Glomerular endothelial cell (primary cell): ENCODE measurements at regions not wholly inside any gene's neighbourhood (a gene's known extent, or its start where the extent isn't known, plus 50 kb on each side); places are given as distances from the start of the nearest gene placed in this dataset.

Experiments
- DNase-seq: peaks from one replicate; pipeline ENCODE4 v3.0.0-alpha.2; 2011; ENCODE audit warnings: low read depth, low spot score; ENCODE audit errors: extremely low read depth

- no peak for DNase-seq
Observed at GRCh38 chr11:95717314-95717713, 72.3 kb downstream of the FAM76B start.

DNA sequence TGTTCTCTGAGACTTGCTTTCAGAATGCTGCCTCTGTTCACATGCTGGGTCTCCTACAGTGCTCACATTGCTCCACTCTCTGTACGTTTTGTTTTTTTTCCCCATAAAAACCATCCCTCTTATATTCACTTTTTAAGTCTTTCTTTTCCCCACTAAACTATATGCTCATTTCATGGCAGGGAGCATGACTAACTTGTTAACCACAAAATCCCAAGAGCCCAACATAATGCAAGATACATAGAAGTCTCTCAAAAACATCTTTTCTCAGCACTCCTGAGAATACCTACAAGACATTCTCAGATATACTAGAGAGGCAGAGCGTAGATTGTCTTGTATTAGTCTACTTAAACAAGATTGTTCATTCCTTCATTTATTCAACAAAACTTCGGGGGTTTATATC, 73.3 kb downstream of the FAM76B start:
- no peak for DNase-seq

- no peak for DNase-seq
Observed at GRCh38 chr11:95715777-95716241, 73.8 kb downstream of the FAM76B start.

DNA sequence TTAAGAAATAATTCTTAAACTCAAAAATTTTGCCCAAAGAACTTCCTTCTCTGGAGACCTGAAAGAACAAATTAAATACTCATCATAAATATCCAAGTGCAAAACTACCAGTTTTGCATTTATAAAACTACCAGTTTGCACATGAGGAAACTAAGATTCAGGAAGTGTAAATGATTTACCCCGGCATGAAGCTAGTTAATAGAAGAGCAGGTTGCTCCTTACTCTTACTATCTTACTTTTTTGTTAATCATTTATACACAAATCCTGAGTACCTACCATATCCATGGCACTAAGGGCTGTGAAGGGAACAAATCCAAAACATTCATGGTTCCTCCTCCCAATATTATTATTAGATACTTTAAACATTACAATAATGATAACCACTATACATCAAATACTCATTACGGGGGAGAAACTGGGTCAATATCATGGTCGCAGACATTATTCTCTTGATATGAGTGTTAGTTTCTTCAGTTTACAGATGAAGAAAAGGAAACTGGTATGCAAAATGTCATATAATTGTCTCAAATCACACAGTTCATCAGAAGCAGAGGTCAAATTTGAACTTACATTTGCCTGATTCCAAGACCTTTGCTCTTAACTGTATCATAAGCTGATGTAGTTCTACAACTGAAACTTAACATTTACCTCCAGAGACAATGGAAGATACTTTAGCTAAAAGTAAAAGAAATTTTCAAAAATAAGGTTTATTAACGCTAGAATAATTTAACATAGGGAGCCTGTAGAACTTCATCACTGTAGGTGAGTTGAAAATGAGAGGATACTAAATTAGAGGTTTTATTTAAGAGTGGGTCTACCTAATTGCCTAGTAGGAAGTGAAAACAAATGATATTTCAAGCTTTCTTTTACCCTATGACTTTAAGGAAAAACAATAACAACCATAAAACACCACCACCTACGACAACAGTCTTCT, 74.5 kb downstream of the FAM76B start:
- DNase-seq, result no peak

GRCh38 chr11:95713428-95713827, 76.2 kb downstream of the FAM76B start:
- no peak for DNase-seq

GRCh38 chr11:95711945-95712221, 77.7 kb downstream of the FAM76B start:
- DNase-seq, result no peak

DNA sequence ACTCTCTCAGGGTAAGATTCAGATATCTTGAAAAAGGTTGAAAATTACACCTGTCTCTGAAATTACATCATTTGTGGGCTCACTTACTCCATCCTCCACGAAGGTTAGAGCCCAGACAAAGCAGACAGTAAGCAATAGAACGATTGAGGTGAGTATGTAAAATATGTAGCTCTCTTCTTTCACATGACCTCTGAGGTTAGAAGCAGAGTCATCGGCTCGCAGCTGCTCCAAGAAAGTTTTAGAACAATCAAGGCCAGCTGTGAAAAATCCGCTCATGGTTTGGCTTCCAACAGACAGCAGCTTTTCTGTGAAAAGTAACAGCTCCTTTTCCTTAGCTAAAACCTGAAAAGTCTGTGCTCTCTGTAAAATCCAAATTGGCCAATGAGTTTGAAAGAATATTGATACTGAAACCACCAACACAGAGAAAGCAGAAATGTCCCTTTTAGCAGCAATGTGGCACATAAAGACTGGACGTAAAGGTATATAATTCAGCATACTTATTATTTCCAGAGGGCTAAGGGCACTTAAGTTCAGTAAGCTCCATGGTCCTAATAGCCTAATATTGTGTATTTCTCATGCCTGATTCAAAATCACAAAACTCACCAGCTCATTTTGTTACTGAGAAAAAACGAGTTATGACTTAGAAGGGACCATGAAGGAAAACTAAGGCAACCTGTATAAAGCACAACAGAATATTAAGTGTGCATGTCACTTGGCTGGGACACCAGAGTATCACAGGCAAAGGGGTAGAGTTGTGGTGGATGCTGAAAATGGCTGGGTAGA, 78.2 kb downstream of the FAM76B start:
- no peak for DNase-seq

GRCh38 chr11:95708681-95709080, 80.9 kb downstream of the FAM76B start:
- no peak for DNase-seq

DNA sequence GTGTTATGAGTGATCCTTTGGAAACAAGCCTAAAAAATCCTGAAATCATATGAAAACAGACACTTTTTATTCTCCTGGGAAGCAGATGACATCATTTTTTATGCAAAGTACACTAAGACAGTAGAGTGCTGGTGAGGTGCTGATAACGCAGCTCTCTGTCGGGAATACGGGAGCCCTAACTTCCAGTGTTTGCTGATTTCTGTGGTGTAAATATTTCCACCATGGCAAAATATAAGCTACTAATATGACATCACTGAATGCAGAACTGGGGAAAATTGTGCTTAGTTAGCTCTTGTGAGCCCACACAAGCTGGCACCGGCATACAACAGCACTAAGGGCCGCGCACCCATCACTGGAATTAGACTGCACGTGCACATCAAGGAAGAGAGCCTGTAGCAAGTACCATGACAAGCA, 82.6 kb downstream of the FAM76B start:
- DNase-seq, result no peak

DNA sequence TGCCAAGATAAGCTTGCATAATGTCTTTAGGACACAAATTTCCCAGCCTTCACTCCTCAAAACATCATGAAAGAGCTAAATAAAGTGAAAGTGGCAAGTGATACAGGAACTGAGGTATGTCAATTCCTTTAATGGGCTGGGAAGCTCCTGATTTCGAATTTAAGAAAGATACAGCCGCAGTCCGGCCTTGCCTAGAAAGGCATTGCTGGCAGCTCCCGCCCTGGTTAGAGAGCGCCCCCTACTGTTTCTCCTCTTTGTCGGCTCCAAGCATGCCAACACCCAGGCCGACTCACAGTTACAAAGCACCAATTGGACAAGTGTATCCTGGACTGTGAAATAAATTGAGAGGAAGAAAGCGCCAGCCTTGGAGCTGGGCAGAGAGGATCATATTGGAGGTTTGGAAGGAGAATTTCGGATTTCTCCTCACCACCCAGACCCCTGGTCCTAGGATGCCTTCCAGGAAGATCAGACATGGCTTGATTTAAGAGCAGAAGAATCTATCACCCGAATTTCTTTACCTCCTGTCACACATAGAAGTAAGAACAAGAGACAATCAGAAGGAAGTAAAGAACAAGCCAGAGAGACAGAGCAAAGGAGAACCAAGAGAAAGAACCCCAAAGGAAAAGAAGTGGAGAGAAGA, 84.0 kb downstream of the FAM76B start:
- no peak for DNase-seq

- DNase-seq, result no peak
Observed at GRCh38 chr11:95704865-95705264, 84.7 kb downstream of the FAM76B start.

GRCh38 chr11:95703049-95703448, 86.5 kb downstream of the FAM76B start:
- no peak for DNase-seq

DNA sequence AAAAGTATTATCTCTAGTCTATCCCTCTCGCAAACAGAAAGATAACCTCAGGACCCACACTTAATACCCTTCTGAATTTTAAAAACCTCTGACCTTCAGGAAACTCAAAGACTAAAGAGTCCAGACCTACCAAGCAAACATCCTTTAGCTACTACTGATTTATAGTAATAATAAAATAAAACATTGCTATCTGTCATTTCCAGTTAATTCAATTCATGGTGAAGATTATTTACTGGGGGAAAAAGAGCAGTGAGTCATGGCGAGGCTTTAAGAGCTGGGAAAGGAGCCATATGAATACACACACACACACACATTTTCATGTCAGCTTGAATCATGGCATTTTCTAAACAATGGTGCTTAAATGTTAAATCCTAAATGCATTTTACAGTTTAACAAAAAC, 87.1 kb downstream of the FAM76B start:
- no peak for DNase-seq

DNA sequence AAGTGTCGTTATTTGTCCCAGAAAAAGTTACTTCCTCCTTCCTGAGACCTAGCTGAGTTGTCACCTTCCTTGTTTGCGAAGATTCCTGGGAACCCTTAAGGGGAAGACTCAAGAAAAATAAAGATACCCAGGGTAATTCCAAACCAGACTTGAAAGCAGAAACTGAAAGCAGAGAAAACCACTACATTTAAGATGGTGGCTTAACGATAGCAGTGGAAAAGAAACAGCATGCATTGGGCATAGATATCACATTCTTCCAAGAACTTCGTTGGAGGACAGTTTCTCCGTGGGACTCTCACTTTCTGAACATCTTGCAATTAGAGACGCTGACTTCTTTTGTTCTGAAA, 89.1 kb downstream of the FAM76B start:
- no peak for DNase-seq

DNA sequence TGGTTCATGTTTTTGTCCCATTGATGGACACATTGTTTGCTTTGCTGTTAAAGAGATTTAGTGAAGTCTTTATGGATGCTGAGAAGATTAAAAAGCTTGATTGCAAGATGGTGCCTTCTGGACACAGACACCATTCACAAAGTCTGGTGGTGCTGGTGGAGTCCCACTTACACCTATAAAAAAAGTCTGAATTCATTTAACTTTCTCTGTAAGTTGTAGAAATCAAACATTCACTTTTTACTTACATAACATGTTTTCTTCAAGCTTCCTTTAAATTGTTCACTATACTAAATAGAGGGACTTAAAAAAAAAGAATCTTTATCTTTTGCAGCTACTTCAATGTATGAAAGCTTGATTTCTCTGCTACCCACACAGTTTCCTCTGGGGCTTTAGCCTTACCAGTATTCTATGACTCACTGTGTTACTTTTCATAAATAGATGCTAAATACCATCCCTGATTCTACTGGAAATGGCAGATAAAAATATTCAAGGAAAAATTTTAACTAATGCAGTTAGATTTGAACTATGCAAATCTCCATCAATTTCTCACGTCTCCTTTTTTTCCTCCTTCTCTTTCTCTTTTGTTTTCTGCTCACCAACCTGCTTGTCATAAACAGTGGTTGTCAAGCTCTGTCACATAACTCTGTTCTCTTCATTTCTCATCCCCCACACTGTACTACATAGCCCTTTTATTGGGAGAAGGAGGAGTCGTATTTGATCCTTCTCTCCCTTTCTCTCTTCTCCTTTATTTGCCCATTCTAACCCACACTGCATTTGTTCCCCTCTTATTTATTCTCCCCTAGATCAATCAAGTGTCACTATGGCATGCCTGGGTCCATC, 89.7 kb downstream of the FAM76B start:
- DNase-seq, result no peak

DNA sequence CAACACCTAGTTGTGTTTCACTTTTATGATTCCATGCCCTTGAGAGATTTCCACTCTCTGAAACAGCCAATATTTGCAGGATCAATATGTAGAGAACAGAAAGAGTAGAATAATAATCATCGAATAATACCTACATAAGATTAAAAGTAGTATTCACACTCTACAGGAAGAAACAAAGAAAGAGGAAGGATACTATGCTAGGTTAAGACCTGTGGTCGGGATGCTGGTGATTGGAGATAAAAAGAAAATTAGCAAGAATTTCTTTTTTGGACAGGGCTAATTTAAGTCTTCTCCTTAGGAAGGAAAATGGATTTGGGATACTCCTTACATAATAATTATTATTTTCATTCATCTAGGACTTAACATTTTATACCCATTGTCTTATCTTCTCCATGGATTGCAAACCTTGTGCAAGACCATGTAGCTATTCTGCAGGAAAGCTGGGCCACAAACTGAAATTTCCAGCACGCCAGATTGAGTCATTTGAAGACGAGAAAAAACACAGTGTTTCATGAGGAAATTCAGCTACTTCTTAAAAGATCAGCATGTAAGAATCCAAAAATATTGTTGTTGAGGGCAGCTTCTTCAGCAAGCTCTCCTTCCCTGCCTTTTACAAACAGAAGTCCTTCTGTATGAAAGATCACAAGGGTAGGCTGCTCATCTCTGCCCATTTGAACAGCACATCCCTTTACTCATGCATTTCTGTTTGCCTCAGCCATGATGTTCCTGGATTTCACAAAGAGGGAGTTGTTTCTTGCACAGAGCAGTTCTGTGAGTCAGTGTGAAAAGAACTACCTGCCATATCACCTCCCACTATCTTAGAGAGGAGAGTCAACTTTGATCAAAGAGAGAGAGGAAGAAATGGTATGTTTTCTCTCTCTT, 90.7 kb downstream of the FAM76B start:
- no peak for DNase-seq

DNA sequence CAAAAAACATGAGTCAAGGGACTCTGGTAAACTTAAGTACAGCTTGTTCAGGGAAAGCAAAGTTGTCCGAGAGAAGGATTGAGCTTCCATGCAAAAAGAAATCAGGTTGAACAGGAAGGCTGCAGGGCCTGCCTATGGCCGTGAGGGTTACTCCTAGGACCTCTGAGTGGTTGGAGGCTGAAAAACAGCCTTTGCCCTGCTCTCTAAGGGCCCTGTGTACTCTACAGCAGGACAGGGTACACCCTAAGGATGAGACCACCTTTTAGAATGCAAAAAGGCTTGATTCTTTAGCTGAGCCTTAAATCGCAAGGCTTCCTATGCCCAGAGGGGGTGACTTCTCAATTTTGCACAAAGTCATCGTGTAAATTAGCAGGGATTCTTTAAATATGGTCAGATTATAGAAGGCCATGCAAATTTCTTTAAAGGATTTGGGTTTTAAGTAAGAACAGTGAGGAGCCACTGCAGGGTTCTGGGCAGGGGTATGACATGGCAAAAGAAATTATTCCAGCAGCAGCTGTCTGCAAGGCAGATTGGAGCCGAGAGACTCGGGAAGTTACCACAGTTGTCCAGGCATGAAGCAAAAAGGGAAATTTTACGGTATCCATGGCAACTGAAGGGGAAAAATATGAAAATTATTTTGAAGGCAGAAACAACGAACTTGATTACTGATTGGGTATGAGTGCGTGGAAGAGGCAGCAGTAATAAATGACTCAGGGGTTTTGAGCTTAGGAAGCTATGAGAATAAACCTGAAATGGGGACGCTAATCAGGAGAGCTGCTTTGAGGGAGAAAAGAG, 91.8 kb downstream of the FAM76B start:
- no peak for DNase-seq

DNA sequence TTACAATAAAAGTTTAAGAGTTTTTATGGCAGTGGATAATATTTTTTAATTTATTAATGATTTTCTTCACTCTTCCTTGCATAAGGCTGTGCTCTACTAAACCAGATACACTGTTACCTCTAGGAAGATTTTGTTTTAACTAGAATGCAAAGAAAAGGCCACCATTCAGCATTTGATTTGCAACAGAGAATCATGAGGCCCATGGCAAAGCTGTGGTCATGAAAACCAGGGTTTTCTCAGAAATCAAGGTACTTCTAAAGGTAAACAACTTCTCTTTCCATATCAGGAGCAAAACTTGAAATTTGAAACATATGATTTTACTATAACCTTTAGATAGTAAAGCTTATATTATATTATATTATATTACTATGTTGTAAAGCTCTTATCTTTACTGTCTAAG, 94.4 kb downstream of the FAM76B start:
- DNase-seq, result no peak

GRCh38 chr11:95693298-95693697, 96.3 kb downstream of the FAM76B start:
- no peak for DNase-seq
